Activated B cell treated with CpG ODN at 0.5 μM for 24 hours (primary cell): ENCODE measurements at regions not wholly inside any gene's neighbourhood (a gene's known extent, or its start where the extent isn't known, plus 50 kb on each side); places are given as distances from the start of the nearest gene placed in this dataset.

Experiments
- ATAC-seq: fragments of 200-7000 bp; cut with Tn5 transposase; one replicate; pipeline ENCODE4 v1.10.0; 2021; ENCODE audit warnings: low read depth, mild to moderate bottlenecking, moderate library complexity
- CTCF ChIA-PET: fragments of 350-600 bp; sonication (Branson Sonifier 250); formaldehyde crosslinking; loops from one replicate; lab custom pipeline; 2021; ENCODE audit warnings: antibody characterized with exemption; lab: Charles Lee
- POLR2A ChIA-PET: fragments of 350-600 bp; sonication (Branson Sonifier 250); formaldehyde crosslinking; loops from one replicate; lab custom pipeline; 2021; ENCODE audit warnings: antibody characterized with exemption; lab: Charles Lee
- DNase-seq: peaks from one replicate; pipeline ENCODE4 v3.0.0; 2022
- H3K27ac Mint-ChIP-seq: one replicate; pipeline ENCODE4 v1.8.0; 2020; ENCODE audit warnings: mixed read lengths
- H3K27me3 Mint-ChIP-seq: one replicate; pipeline ENCODE4 v1.8.0; 2021; ENCODE audit warnings: mixed read lengths
- H3K36me3 Mint-ChIP-seq: one replicate; pipeline ENCODE4 v1.8.0; 2021; ENCODE audit warnings: low read depth, mixed read lengths
- H3K4me1 Mint-ChIP-seq: one replicate; pipeline ENCODE4 v1.8.0; 2021; ENCODE audit warnings: mixed read lengths
- H3K4me3 Mint-ChIP-seq: one replicate; pipeline ENCODE4 v1.8.0; 2020; ENCODE audit warnings: mild to moderate bottlenecking, mixed read lengths
- H3K9me3 Mint-ChIP-seq: one replicate; pipeline ENCODE4 v1.8.0; 2020; ENCODE audit warnings: mixed read lengths
- intact Hi-C: fragments of 100-400 bp; cut with micrococcal nuclease; formaldehyde crosslinking; loops from one replicate; pipeline ENCODE4 v1.15.1; 2024
- TF ChIP-seq, protein P1 (sequence below): fragments of 200-600 bp; IDR thresholded peaks from one replicate; pipeline ENCODE4 v1.8.0; 2022; ENCODE audit warnings: antibody characterized with exemption, mild to moderate bottlenecking

DNA sequence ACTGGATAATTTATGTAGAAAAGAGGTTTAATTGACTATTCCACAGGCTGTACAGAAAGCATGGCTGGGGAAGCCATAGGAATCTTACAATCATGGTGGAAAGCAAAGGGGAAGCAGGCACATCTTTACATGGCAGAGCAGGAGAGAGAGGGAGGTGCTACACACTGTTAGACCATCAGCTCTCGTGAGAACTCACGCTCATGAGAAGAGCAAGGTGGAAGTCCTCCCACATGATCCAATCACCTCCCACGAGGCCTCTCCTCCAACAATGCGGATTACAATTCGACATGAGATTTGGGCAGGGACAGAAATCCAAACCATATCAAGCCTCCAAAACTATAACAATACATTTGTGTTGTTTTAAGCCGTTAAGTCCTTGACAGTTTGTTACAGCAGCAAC lies 257.1 kb upstream of the KCNG1 start:
- Mint-ChIP-seq H3K27me3 (peaks cover 30% of the 10 kb centered on the region), H3K4me3 (no peak overlapping the region), H3K27ac (no peak overlapping the region), H3K9me3 (peaks cover 2% of the 10 kb centered on the region), H3K36me3 (no peaks in the 10 kb centered on the region), H3K4me1 (no peaks in the 10 kb centered on the region)
- intact Hi-C loops, result no loop called here
- DNase-seq (no peak), ATAC-seq (no peak)
- POLR2A ChIA-PET, result no interaction called here
- TF ChIP-seq, protein P1, sequence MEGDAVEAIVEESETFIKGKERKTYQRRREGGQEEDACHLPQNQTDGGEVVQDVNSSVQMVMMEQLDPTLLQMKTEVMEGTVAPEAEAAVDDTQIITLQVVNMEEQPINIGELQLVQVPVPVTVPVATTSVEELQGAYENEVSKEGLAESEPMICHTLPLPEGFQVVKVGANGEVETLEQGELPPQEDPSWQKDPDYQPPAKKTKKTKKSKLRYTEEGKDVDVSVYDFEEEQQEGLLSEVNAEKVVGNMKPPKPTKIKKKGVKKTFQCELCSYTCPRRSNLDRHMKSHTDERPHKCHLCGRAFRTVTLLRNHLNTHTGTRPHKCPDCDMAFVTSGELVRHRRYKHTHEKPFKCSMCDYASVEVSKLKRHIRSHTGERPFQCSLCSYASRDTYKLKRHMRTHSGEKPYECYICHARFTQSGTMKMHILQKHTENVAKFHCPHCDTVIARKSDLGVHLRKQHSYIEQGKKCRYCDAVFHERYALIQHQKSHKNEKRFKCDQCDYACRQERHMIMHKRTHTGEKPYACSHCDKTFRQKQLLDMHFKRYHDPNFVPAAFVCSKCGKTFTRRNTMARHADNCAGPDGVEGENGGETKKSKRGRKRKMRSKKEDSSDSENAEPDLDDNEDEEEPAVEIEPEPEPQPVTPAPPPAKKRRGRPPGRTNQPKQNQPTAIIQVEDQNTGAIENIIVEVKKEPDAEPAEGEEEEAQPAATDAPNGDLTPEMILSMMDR, result no peak
- CTCF ChIA-PET, result no interaction called here

DNA sequence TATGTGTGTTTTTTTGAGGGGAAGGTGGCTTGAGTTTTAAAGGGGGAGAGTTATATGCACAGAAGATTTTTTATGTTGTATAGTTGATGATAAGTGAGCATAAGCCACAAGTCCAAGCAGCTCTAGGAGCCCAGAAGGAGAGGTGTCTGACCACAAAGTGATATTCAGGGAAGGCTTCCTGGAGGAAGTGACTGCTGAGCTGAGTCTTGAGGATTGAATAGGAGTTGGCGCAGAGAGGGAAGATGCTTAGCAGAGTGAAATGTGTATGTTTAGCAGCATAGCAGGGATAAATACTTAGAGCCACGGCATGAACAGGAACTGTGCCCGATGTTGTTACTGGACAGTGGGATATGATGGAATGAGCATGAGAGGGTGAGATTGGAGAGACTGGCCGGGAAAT lies 255.1 kb upstream of the KCNG1 start:
- Mint-ChIP-seq H3K4me1 (no peaks in the 10 kb centered on the region), H3K4me3 (no peak overlapping the region), H3K36me3 (no peaks in the 10 kb centered on the region), H3K27ac (no peak overlapping the region), H3K9me3 (peaks cover 2% of the 10 kb centered on the region), H3K27me3 (peaks cover 31% of the 10 kb centered on the region)
- intact Hi-C loops, result no loop called here
- ChIA-PET POLR2A (no interaction called here), CTCF (no interaction called here)
- ATAC-seq, result no peak
- no peak for DNase-seq
- TF ChIP-seq, protein P1, result no peak

DNA sequence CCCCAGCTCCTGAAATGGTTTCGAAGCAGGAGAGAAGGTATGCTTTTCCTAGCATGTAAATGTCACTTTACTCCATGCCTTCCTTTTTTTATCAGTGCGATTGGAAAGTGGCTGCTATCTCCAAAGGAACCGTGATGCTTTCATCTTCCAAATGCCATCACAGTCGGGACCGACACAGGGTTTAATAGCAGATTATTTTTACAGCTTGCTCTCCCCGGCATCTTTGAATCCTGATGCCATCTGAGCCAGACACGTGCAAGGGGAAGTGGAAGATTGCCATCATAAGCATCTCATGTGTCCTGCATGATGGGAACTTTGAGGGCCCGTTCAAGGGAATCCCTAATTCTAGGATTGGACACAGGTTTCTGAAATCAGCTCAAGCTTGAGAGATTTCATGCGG lies 253.4 kb upstream of the KCNG1 start:
- Mint-ChIP-seq H3K9me3 (peaks cover 2% of the 10 kb centered on the region), H3K27ac (no peak overlapping the region), H3K36me3 (no peaks in the 10 kb centered on the region), H3K4me3 (no peak overlapping the region), H3K4me1 (no peaks in the 10 kb centered on the region), H3K27me3 (peaks cover 31% of the 10 kb centered on the region)
- intact Hi-C loops, result no loop called here
- TF ChIP-seq, protein P1, result no peak
- ChIA-PET POLR2A (no interaction called here), CTCF (no interaction called here)
- ATAC-seq, result no peak
- no peak for DNase-seq

DNA sequence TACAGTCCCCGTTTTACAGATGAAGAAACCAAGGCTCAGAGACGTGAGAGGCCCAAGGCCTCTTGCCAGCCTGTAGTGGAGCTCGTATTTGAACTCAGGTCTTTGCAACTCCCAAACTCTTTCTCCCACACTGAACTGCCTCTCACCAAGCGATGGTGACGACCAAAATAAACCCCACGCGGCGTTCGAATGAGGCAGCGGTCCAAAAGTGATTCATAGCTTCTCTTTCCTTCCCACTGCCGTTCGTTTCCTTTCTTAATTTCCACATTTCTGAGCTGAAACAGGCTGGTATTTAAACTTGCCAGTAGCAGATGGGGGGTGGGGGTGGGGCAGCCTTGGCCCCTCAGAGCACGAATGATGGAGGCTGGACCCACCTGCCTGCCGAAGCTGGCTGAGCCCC lies 252.9 kb upstream of the KCNG1 start:
- H3K4me3 Mint-ChIP-seq, result no peak overlapping the region
- CTCF ChIA-PET, result no interaction called here
- TF ChIP-seq, protein P1, result no peak
- H3K9me3 Mint-ChIP-seq, result peaks cover 2% of the 10 kb centered on the region
- H3K27me3 Mint-ChIP-seq, result peaks cover 30% of the 10 kb centered on the region
- DNase-seq (no peak), ATAC-seq (no peak)
- no peak overlapping the region for H3K27ac Mint-ChIP-seq
- no peaks in the 10 kb centered on the region for H3K36me3 Mint-ChIP-seq
- POLR2A ChIA-PET, result no interaction called here
- H3K4me1 Mint-ChIP-seq, result no peaks in the 10 kb centered on the region
- intact Hi-C loops, result no loop called here

DNA sequence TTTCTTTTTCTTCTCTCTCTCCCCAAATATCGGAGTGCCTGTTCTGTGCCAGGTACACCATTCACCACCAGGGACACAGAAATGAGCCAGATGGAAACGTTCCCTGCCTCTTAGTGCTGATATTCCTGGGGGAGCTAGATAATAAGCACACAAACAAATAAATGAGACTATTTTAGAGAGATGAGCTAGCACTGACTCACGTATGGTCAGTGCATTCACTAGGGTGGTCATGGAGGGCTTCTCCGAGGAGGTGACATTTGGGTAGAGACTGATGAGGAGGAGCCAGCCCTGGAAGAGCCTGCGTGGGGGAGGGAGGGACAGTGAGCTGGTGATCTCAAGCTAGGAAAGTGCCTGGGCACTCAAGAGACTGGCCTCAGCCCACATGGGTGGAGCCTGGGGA lies 252.3 kb upstream of the KCNG1 start:
- peaks cover 28% of the 10 kb centered on the region for H3K27me3 Mint-ChIP-seq
- H3K4me3 Mint-ChIP-seq, result no peak overlapping the region

More for the DNA sequence above, 252.3 kb upstream of the KCNG1 start:
- H3K27ac Mint-ChIP-seq, result no peak overlapping the region
- ChIA-PET CTCF (no interaction called here), POLR2A (no interaction called here)
- no peaks in the 10 kb centered on the region for H3K4me1 Mint-ChIP-seq
- DNase-seq (no peak), ATAC-seq (no peak)
- TF ChIP-seq, protein P1, result no peak
- H3K9me3 Mint-ChIP-seq, result peaks cover 5% of the 10 kb centered on the region
- H3K36me3 Mint-ChIP-seq, result no peaks in the 10 kb centered on the region
- intact Hi-C loops, result no loop called here
